KMS-11 (cell line): ENCODE measurements at regions not wholly inside any gene's neighbourhood (a gene's known extent, or its start where the extent isn't known, plus 50 kb on each side); places are given as distances from the start of the nearest gene placed in this dataset.
"Not testable (repeated sequence)": the region's sequence is repeated elsewhere in the genome, so short reads cannot be mapped to it uniquely, and the experiment has no call there.

Source experiments
- H2AFZ ChIP-seq: fragments of 200-600 bp; sonication (generic); 2 replicates; pipeline ENCODE4 v1.6.1; 2016; ENCODE audit warnings: antibody characterized with exemption, mixed run types, low read depth
- H3K27ac ChIP-seq: fragments of 200-600 bp; sonication (generic); 2 replicates; pipeline ENCODE4 v1.6.1; 2016; ENCODE audit warnings: mild to moderate bottlenecking, mixed run types
- H3K27me3 ChIP-seq: fragments of 200-600 bp; sonication (generic); 2 replicates; pipeline ENCODE4 v1.6.1; 2017; ENCODE audit warnings: mild to moderate bottlenecking, low read depth, mixed run types, moderate library complexity; ENCODE audit not compliant: insufficient read depth
- H3K36me3 ChIP-seq: fragments of 200-600 bp; sonication (generic); 2 replicates; pipeline ENCODE4 v1.6.1; 2017; ENCODE audit warnings: mild to moderate bottlenecking, mixed run types; ENCODE audit not compliant: insufficient read depth
- H3K4me1 ChIP-seq: fragments of 200-600 bp; sonication (generic); 2 replicates; pipeline ENCODE4 v1.6.1; 2016; ENCODE audit warnings: mild to moderate bottlenecking, low read depth, mixed run types; ENCODE audit not compliant: poor library complexity, severe bottlenecking
- H3K4me2 ChIP-seq: fragments of 200-600 bp; sonication (generic); 2 replicates; pipeline ENCODE4 v1.7.0; 2016; ENCODE audit warnings: mild to moderate bottlenecking, mixed run types
- H3K4me3 ChIP-seq: fragments of 200-600 bp; sonication (generic); IDR thresholded peaks from 2 replicates; pipeline ENCODE4 v1.6.1; 2017; ENCODE audit warnings: low read depth, low read length, mixed read lengths; ENCODE audit not compliant: insufficient read depth
- H3K79me2 ChIP-seq: fragments of 200-600 bp; sonication (generic); 2 replicates; pipeline ENCODE4 v1.6.1; 2016; ENCODE audit warnings: low read depth, mixed run types; ENCODE audit not compliant: insufficient read depth
- H3K9ac ChIP-seq: fragments of 200-600 bp; sonication (generic); 2 replicates; pipeline ENCODE4 v1.6.1; 2016; ENCODE audit warnings: mild to moderate bottlenecking, mixed run types
- H4K20me1 ChIP-seq: fragments of 200-600 bp; sonication (generic); 2 replicates; pipeline ENCODE4 v1.6.1; 2016; ENCODE audit warnings: mild to moderate bottlenecking, mixed run types; ENCODE audit not compliant: insufficient read depth
- TF ChIP-seq, protein P1 (sequence below): fragments of 200-600 bp; sonication (generic); conservative IDR thresholded peaks from 2 replicates; pipeline ENCODE4 v1.6.1; 2017; ENCODE audit warnings: low read depth, mild to moderate bottlenecking, antibody characterized with exemption, low read length, moderate library complexity, mixed read lengths

- Histone ChIP-seq H3K79me2 (no peaks in the 10 kb centered on the region), H2AFZ (no peak overlapping the region), H3K27me3 (no peaks in the 10 kb centered on the region), H4K20me1 (no peaks in the 10 kb centered on the region), H3K4me1 (no peaks in the 10 kb centered on the region), H3K4me3 (no peak overlapping the region), H3K27ac (no peak overlapping the region), H3K9ac (no peak overlapping the region), H3K4me2 (no peak overlapping the region), H3K36me3 (no peaks in the 10 kb centered on the region)
- TF ChIP-seq, protein P1, sequence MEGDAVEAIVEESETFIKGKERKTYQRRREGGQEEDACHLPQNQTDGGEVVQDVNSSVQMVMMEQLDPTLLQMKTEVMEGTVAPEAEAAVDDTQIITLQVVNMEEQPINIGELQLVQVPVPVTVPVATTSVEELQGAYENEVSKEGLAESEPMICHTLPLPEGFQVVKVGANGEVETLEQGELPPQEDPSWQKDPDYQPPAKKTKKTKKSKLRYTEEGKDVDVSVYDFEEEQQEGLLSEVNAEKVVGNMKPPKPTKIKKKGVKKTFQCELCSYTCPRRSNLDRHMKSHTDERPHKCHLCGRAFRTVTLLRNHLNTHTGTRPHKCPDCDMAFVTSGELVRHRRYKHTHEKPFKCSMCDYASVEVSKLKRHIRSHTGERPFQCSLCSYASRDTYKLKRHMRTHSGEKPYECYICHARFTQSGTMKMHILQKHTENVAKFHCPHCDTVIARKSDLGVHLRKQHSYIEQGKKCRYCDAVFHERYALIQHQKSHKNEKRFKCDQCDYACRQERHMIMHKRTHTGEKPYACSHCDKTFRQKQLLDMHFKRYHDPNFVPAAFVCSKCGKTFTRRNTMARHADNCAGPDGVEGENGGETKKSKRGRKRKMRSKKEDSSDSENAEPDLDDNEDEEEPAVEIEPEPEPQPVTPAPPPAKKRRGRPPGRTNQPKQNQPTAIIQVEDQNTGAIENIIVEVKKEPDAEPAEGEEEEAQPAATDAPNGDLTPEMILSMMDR, result no peak
Observed at GRCh38 chr3:161694682-161695564, 198.3 kb downstream of the OTOL1 start.

GRCh38 chr3:161695811-161696210 lies 199.2 kb downstream of the OTOL1 start:
- Histone ChIP-seq H3K4me3 (no peak overlapping the region), H2AFZ (no peak overlapping the region), H4K20me1 (no peaks in the 10 kb centered on the region), H3K9ac (no peak overlapping the region), H3K27ac (no peak overlapping the region), H3K79me2 (no peaks in the 10 kb centered on the region), H3K36me3 (no peaks in the 10 kb centered on the region), H3K4me2 (no peak overlapping the region), H3K4me1 (peaks cover 6% of the 10 kb centered on the region), H3K27me3 (no peaks in the 10 kb centered on the region)
- TF ChIP-seq, protein P1, result no peak

DNA sequence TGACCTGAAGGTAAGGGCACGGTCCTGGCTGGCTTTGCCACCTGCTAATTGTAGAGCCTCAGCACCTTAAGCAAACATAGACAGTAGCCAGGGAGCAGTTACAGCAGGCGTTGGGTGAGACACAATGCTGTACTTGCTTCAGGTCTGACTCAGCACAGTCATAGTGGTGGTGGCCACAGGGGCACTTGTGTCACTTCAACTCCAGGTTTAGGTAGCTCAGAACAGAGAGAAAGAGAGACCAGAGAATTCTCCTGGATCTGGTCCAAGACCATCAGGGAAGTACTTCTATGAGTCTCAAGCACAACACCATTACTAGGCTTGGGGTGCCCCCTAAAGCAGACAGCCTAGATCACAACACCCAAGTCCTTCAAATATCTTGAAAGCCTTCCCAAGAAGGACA lies 204.4 kb downstream of the OTOL1 start:
- H3K36me3 ChIP-seq, result no peaks in the 10 kb centered on the region
- TF ChIP-seq, protein P1, result no peak
- peak overlapping the region; percentile 15; the same call in 1 of the 2 replicates for H3K27ac ChIP-seq
- H3K27me3 ChIP-seq, result no peaks in the 10 kb centered on the region
- H2AFZ ChIP-seq, result no peak overlapping the region
- H3K4me2 ChIP-seq, result no peak overlapping the region
- H3K79me2 ChIP-seq, result no peaks in the 10 kb centered on the region
- no peak overlapping the region for H3K4me3 ChIP-seq
- no peaks in the 10 kb centered on the region for H4K20me1 ChIP-seq
- no peak overlapping the region for H3K9ac ChIP-seq
- H3K4me1 ChIP-seq, result peaks cover 12% of the 10 kb centered on the region

GRCh38 chr3:161707253-161707652 lies 210.6 kb downstream of the OTOL1 start:
- H2AFZ ChIP-seq, H3K4me1 ChIP-seq: not testable (repeated sequence)

GRCh38 chr3:161713731-161714130 lies 217.1 kb downstream of the OTOL1 start:
- TF ChIP-seq, protein P1, result no peak
- H3K27me3 ChIP-seq, result no peaks in the 10 kb centered on the region
- no peaks in the 10 kb centered on the region for H3K79me2 ChIP-seq

More at GRCh38 chr3:161707253-161707652, 210.6 kb downstream of the OTOL1 start:
- not testable (repeated sequence) for H3K27ac ChIP-seq, H3K36me3 ChIP-seq, H3K4me3 ChIP-seq, H3K9ac ChIP-seq, H4K20me1 ChIP-seq, H3K4me2 ChIP-seq, H3K79me2 ChIP-seq, H3K27me3 ChIP-seq

More at GRCh38 chr3:161713731-161714130, 217.1 kb downstream of the OTOL1 start:
- Histone ChIP-seq H4K20me1 (no peaks in the 10 kb centered on the region), H3K4me3 (no peak overlapping the region), H3K9ac (no peak overlapping the region), H3K4me2 (no peak overlapping the region), H2AFZ (no peak overlapping the region), H3K36me3 (no peaks in the 10 kb centered on the region), H3K4me1 (no peaks in the 10 kb centered on the region), H3K27ac (no peak overlapping the region)
